GM21529 (cell line): ENCODE measurements at regions not wholly inside any gene's neighbourhood (a gene's known extent, or its start where the extent isn't known, plus 50 kb on each side); places are given as distances from the start of the nearest gene placed in this dataset.

Experiments used
- ATAC-seq: cut with Tn5 transposase; IDR thresholded peaks from one replicate; pipeline ENCODE4 v1.9.1; 2021; ENCODE audit not compliant: unreplicated experiment

DNA sequence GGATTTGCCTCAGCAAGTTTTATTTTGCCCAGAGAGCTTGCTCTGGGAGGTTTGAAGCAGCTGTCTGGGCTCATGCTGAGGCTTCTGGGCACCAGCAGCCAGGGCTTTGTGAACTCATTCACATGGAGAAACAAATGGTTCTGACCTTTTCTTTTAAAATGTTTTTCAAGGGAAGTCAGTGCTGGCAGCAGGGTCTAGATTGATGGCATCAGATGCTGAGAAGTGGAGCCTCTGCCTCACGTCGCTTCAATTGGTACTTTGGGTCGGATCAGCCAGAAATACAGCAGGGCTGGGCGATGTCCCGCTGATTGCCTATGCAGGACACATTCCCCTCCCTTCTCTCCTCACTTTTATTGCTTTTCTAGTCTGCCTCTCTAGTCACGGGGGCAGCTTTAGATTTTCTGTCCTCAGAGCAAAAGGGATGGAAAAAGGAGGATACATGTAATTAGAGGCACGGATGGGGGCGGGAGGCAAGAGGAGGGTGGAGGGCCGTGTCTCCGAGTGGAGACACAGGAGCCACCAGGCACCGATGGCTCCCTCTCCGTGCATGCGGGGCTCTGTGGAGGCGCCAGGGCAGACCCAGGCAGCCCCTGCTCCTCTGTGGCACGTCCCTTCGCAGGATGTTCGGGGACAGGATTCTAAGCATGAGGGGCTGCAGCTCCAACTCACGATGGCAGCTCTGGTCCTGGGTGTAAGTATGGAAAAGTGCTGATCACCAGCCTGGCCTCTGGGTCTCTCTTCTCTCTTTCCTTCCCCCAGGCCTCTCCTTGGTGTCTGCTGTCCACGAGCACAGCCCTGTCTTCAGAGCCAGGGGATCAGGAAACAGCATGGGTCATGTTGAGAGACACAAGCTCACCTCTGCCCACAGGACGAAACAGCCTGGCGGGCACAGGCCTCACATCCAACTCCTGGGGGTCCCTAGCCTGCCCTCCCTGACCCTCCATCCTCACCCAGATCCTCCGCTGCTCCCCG lies 116.1 kb downstream of the FAM43A start:
- no peak for ATAC-seq

DNA sequence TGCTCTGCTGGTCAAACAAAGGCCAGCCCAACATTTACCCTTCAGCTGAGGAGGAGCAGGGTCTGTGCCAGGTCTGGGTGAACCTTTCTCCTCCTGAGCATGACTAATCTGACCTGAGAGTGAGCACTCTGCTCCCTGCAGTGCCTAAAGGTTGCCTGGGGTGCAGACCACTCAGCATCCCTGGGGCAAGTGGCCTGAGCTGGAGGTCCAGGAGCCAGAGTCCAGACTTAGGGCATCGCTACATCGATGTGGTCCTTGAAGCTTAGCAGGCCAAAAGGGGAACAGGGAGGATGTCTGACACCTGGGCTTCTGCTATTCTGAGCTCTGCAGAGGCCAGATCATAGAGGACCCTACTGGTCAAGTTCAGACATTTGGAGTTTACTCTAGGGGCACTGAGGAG lies 119.1 kb downstream of the FAM43A start:
- ATAC-seq: no peak

- no peak for ATAC-seq
Observed at GRCh38 chr3:194805546-194805945, 119.9 kb downstream of the FAM43A start.

DNA sequence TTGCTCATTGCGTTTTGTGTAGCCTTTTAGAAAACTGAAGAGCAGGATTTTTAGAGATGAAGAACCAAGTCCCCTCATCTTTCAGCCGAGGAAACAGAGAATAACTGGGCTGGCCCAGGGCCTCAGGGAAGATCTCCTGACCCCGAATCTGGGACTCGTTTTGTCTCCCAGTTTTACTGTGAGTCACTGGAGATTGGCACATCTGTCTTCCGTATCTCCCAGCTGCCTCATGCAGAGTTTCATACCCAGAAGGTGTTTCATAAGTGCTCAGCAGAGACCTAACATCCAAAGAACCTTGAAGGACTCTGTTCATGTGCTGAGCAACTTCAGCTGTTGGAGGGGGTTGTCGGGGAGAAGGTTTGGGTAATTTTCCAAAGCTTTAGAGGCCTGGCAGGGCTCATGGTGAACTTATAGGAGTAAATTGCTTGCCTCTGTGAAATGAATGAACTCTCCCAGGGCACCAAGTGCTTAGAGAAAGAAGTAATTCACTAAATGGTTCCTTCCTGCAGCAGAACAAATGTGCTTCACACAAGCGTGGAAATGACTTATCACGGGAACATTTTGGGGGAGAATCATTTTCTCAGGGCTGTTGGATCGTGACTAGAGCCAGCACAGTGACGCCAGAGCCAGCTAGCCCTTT lies 121.4 kb downstream of the FAM43A start:
- ATAC-seq: no peak

DNA sequence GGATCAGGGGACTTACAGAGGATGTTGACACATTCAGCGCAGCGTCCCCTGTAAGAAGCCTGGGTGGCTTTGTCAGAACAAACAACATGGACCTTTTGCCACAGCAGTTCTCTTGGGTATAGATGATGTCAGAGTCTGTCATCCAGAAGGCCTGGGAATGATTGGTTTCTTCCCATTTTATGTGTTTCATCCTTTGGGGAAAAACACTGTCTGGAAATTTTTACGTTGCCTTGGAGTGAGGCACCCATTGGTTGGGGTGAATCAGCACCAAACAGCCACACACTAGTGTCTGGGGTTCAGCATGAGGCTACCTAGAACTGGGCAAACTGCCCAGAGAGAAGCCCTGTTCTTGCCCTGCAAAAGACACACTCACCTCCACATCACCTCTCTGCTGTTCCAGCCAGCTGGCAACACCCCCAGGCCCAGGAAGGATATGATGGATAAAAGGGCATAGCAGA lies 123.0 kb downstream of the FAM43A start:
- ATAC-seq: no peak

GRCh38 chr3:194809382-194809781 lies 123.7 kb downstream of the FAM43A start:
- no peak for ATAC-seq

- no peak for ATAC-seq
Observed at GRCh38 chr3:194810076-194810475, 124.4 kb downstream of the FAM43A start.

DNA sequence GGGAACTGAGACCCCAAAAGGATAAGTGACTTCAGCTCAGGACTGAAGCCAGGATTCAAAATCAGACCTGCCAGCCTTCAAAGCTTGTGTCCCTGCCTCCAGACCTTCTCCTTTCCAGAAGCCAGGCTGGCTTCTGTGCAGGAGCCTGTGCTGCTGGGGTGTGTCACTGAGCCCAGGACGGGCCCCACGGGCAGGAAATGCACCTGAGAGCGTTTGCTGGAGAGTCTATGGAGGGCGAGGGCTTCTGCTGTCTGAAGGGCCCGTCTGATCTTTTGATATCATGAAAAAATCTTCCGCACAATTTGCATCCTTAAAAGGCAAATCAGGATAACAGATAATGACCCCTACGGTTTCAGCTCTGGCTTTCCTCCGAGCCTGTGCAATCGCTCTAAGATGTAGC lies 125.4 kb downstream of the FAM43A start:
- no peak for ATAC-seq

- no peak for ATAC-seq
Observed at GRCh38 chr3:194812176-194812575, 126.5 kb downstream of the FAM43A start.

GRCh38 chr3:194814878-194815357 lies 129.2 kb downstream of the FAM43A start:
- no peak for ATAC-seq

GRCh38 chr3:194816748-194817591 lies 131.3 kb downstream of the FAM43A start:
- ATAC-seq: no peak

DNA sequence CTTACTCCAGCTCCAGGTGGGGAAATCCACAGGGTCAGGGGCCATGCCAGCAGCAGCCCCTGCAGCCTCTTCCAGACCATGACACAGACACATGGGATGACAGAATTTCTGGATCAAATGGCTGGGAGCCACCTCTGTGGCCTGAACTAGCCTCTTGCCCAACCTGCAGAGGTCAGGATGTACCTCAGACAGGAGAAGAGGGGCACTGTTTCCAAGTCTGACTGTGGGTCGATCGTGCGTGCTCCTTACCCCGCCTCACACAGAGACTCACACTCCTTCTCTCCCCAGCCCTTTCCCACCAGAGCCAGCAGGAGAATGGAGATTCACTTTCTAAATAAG lies 131.9 kb downstream of the FAM43A start:
- no peak for ATAC-seq

DNA sequence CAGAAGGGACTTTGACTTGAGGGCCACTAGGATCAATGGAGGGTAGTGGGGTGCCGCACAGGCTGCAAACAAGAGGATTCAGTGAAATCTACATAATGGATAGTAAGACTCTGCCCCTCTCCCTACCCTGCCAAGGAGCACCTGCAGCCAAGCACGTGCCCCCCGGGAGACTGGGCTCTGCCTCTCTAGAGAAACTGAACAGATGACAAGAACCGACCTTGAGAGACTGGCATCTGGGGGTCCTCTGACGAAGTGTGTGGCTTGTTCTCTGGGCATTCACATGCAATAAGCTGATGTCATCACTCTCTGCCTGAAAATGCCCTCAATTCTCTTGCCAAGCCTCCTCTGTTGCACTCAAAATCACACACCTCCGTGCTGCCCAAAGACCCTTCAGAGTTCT lies 132.3 kb downstream of the FAM43A start:
- ATAC-seq: no peak

GRCh38 chr3:194824100-194824499 lies 138.4 kb downstream of the FAM43A start:
- ATAC-seq: no peak

DNA sequence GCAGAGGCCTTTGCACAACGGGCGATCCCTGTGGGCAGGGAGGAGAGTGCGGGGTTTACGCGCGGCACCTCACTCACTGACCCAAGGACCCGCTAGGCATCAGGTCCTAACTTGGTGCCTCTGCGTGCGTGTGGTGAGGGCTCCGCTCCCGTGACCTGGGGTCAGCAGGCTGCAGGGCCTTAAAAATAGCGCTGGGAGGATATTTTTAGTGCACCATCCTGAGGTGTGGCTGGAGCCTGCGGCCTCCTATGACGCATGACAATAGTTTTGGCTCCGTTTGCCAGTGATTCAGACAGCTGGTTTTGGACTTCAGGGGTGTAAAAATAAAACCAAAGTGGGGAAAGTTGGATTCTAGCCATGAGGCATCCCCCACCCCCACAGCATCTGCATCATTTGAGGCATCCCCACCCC lies 139.0 kb downstream of the FAM43A start:
- ATAC-seq: no peak

DNA sequence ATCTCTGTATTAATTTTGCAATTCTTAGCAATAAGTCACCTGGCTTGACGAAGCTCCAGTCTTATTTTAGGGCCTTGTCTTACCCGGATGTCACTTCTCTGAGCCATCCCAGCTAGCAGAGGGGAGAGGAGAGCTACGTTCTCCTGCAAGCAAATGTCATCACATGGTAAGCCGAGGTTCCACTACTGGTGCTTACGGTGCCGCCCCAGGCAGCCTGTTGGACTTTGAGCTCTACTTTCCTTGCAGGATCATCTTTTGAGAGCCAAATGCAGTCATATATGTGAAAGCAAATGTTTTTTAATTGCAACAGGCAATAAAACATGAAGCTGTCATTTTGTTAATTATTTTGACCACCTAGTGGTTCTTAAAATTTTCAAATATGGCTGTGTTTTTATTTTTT lies 140.9 kb downstream of the FAM43A start:
- ATAC-seq: no peak

DNA sequence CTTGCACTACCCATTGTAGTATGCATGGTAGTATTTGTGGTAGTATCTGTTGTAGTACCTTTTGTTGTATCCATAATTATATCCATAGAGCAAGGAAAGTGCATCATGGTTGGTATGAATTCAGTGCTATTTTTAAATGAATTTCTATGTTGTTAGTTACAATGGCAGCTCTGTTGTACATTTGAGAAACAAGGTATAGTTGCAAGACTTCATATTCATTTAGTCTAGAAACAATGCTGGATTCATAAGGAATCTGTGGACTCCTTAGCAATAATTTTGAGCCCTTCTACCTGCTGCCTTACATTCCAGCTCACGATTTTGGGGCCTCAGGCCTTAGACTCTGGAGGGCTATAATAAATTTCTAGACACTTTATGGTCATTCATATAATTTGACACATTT lies 141.8 kb downstream of the FAM43A start:
- ATAC-seq: no peak

DNA sequence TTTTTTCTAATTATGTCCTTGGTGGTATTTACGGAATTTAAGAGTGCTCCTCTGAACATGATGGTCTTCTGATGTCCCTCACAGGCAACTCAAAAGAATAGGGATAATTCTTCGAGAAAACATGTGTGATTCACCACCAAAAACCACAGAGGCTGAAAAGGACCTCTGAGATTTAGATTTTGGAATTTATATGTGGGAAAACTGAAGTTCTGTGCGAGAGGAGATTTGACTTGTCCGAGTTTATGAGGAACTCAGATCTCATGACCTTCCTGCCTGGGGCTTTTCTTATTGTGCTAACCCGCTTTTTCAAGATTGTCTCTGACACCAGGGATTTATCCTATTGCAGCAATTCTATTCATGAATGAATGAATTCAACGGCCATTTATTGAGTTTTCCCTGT lies 142.4 kb downstream of the FAM43A start:
- no peak for ATAC-seq

- ATAC-seq: no peak
Observed at GRCh38 chr3:194828926-194829325, 143.2 kb downstream of the FAM43A start.

DNA sequence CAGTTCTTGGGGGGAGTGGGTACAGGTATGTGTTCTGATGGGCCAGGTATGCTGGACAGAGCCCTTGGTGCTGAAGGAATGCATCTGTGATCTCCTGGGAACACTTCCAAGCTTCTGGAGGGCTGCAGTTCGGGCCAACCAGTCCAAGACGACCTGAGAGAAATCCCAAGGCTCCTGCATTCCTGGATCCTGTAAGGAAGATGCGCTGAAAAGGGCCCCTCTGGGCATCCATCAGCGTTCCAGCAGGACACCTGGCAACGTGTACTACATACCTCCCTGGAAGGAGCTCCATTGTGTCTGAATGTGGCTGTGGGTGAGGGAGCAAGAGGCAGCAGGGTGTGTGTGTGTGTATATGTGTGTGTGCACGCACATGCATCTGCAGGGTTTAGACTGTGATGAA lies 144.7 kb downstream of the FAM43A start:
- no peak for ATAC-seq

DNA sequence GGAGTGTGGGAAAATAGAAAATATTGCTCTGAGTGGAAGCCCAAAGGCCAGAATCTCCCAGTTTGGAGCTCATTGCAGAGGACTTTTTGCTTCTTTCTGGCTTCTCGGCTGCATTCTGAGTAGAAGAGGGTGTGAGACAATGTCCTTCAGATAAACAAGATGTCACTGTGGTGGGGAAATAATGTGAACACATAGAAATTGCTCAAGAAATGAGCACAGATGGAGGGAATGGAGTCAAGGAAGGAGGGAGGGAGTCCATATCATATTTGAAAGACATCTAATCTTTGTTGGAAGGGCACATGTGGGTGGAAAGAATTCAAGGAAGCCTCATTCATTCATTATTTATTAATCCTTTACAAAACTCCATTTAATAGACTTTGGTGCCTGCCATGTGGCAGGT lies 145.3 kb downstream of the FAM43A start:
- ATAC-seq: no peak
